Thyroid gland (tissue), 4 donors: ENCODE measurements at regions not wholly inside any gene's neighbourhood (a gene's known extent, or its start where the extent isn't known, plus 50 kb on each side); places are given as distances from the start of the nearest gene placed in this dataset.

Experiments used
- POLR2A ChIP-seq, 2 donors: fragments of 450-650 bp; IDR thresholded peaks; one replicate each; pipeline ENCODE4 v1.6.1; 2017; ENCODE audit warnings: antibody characterized with exemption in 2 of 2, mild to moderate bottlenecking in 2 of 2, moderate library complexity in 1 of 2
- TF ChIP-seq, protein P1 (sequence below), 6 experiments: fragments of 200-600 bp in 3 of 6; fragments of 450-650 bp in 3 of 6; sonication (generic) in 3 of 6; IDR thresholded peaks; one replicate each; pipeline ENCODE4 v1.5.1; 2016 to 2019; ENCODE audit warnings: antibody characterized with exemption in 6 of 6, mild to moderate bottlenecking in 2 of 6, inconsistent platforms in 1 of 6, moderate library complexity in 1 of 6

DNA sequence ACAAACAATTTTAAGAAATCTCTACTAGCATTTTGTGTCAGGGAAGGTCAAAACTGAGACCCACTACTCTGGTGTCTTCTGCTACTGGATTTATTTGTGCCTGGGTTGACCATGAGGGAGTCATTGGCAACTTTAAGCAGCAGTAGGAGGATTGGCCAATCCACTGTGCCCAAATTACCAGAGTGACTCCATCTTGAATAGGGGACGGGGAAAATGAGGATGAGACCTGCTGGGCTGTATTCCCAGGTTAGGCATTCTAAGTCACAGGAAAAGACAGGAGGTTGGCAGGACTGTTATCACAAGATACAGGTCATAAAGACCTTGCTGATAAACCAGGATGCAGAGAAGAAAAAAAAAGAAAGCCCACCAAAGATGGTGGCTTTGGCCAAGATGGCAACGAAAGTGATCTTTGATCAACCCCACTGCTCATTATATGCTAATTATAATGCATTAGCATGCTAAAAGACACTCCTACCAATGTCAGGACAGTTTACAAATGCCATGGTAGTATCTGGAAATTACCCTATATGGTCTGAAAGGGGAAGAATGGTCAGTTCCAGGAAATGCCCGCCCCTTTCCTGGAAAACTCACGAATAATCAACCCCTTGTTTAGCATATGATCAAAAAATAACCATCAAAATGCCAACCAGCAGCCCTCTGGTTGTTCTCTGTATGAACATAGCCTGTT is 200.9 kb downstream of the LTN1 start:
- TF ChIP-seq, protein P1, sequence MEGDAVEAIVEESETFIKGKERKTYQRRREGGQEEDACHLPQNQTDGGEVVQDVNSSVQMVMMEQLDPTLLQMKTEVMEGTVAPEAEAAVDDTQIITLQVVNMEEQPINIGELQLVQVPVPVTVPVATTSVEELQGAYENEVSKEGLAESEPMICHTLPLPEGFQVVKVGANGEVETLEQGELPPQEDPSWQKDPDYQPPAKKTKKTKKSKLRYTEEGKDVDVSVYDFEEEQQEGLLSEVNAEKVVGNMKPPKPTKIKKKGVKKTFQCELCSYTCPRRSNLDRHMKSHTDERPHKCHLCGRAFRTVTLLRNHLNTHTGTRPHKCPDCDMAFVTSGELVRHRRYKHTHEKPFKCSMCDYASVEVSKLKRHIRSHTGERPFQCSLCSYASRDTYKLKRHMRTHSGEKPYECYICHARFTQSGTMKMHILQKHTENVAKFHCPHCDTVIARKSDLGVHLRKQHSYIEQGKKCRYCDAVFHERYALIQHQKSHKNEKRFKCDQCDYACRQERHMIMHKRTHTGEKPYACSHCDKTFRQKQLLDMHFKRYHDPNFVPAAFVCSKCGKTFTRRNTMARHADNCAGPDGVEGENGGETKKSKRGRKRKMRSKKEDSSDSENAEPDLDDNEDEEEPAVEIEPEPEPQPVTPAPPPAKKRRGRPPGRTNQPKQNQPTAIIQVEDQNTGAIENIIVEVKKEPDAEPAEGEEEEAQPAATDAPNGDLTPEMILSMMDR (IDR thresholded peaks at IDR 0.05), result no peak
- no peak for TF ChIP-seq POLR2A (IDR thresholded peaks at IDR 0.05)
